ENCODE measurements at regions not wholly inside any gene's neighbourhood (a gene's known extent, or its start where the extent isn't known, plus 50 kb on each side); places are given as distances from the start of the nearest gene placed in this dataset.

DNA sequence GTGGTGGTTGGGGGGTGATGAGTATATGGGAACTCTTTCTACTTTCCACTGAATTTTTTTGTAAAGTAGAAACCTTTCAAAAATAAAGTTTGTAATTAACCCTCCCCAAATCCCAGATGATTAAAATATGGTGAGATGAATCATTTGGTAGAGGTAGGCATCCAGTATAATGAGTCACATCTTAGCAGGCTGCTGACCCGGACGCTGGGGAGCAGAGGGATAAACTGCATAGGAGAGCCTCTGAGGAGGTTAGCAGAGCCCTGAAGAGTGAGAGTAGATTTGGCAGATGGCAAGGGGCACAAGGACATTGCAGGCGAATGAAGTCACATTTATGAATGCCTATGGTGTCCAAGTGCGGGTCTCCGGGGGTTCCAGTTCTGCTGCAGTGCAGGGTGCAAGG lies 293.8 kb downstream of the FGF9 start:
- no peaks in the 10 kb centered on the region for H3K9me3 ChIP-seq
- H3F3A ChIP-seq (replicated peaks; ENCODE audit: insufficient read depth) = no peaks in the 10 kb centered on the region
- ChIA-PET CTCF (no interaction called here), POLR2A (no interaction called here)
- no peak overlapping the region for H3K27ac ChIP-seq (ENCODE audit: low read depth in 2 of 2, low read length in 1 of 2)
- H3K36me3 ChIP-seq (replicated peaks in 1 of 2; ENCODE audit: control insufficient read depth in 1 of 2, insufficient read depth in 2 of 2, low read length in 1 of 2) = no peaks in the 10 kb centered on the region
- H2AFZ ChIP-seq (ENCODE audit: low read depth) = no peak overlapping the region
- H3K4me1 ChIP-seq (ENCODE audit: control insufficient read depth in 1 of 2, insufficient read depth in 2 of 2, low read depth in 1 of 2, low read length in 1 of 2) = no peaks in the 10 kb centered on the region
- H3K4me3 ChIP-seq (ENCODE audit: low read depth in 2 of 2, low read length in 1 of 2) = no peak overlapping the region
- no peak overlapping the region for H3K4me2 ChIP-seq
- DNase-seq = no peak
- 4% methylated on average over 4 of the region's 5 CpGs for WGBS (ENCODE audit: low lambda C conversion rate)
- H3K9ac ChIP-seq = no peak overlapping the region
- H3K9me2 ChIP-seq = no peaks in the 10 kb centered on the region
- H3K79me2 ChIP-seq (ENCODE audit: insufficient read depth) = no peaks in the 10 kb centered on the region
- no peaks in the 10 kb centered on the region for H4K20me1 ChIP-seq (ENCODE audit: insufficient read depth)
- no peaks in the 10 kb centered on the region for H3K27me3 ChIP-seq (ENCODE audit: insufficient read depth)
- TF ChIP-seq ZBTB33 (IDR thresholded peaks at IDR 0.05; ENCODE audit: borderline replicate concordance, low read depth) (no peak), RCOR1 (IDR thresholded peaks at IDR 0.05; ENCODE audit: low read length) (no peak), REST (IDR thresholded peaks at IDR 0.05; ENCODE audit: low read depth, low read length) (no peak), GATA2 (CRISPR knock-in tag; IDR thresholded peaks at IDR 0.05) (no peak), CHD2 (IDR thresholded peaks at IDR 0.05; ENCODE audit: low read length, partially characterized antibody) (no peak)

DNA sequence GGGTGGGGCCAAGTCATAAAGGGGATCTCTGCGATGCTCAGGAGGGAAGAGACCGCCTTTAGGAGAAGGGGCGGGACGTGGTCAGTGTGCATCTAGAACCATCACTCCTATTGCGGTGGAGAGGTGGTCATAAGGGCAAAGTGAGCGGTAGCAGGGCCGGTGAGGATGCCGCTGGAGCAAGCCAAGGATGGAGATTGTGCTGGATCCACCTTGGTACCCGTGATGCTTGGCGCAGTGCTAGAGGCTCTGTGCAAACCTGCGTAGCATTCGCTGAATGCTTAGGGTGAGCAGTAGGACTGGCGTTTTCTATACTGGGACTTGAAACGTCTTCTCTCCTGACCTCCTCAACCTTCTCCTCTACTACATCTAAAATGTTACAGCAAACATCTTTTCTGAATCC lies 294.2 kb downstream of the FGF9 start:
- no peaks in the 10 kb centered on the region for H3F3A ChIP-seq (replicated peaks; ENCODE audit: insufficient read depth)
- no peaks in the 10 kb centered on the region for H4K20me1 ChIP-seq (ENCODE audit: insufficient read depth)
- H3K4me2 ChIP-seq = no peak overlapping the region
- no peaks in the 10 kb centered on the region for H3K79me2 ChIP-seq (ENCODE audit: insufficient read depth)
- H3K4me1 ChIP-seq (ENCODE audit: control insufficient read depth in 1 of 2, insufficient read depth in 2 of 2, low read depth in 1 of 2, low read length in 1 of 2) = no peaks in the 10 kb centered on the region
- no peak overlapping the region for H2AFZ ChIP-seq (ENCODE audit: low read depth)
- DNase-seq = no peak
- no peaks in the 10 kb centered on the region for H3K27me3 ChIP-seq (ENCODE audit: insufficient read depth)
- WGBS (ENCODE audit: low lambda C conversion rate) = 19% methylated on average over 11 of the region's 14 CpGs
- H3K9ac ChIP-seq = no peak overlapping the region
- no peak overlapping the region for H3K27ac ChIP-seq (ENCODE audit: low read depth in 2 of 2, low read length in 1 of 2)
- H3K9me3 ChIP-seq = no peaks in the 10 kb centered on the region
- H3K36me3 ChIP-seq (replicated peaks in 1 of 2; ENCODE audit: control insufficient read depth in 1 of 2, insufficient read depth in 2 of 2, low read length in 1 of 2) = no peaks in the 10 kb centered on the region
- H3K4me3 ChIP-seq (ENCODE audit: low read depth in 2 of 2, low read length in 1 of 2) = no peak overlapping the region
- ChIA-PET POLR2A (no interaction called here), CTCF (no interaction called here)
- no peaks in the 10 kb centered on the region for H3K9me2 ChIP-seq
- TF ChIP-seq FOXJ3 (CRISPR knock-in tag; IDR thresholded peaks at IDR 0.05) (no peak), IRF3 (IDR thresholded peaks at IDR 0.05; ENCODE audit: low read depth, low read length) (no peak), TCF12 (IDR thresholded peaks at IDR 0.05) (no peak), PBX3 (IDR thresholded peaks at IDR 0.05) (no peak), TEAD4 (IDR thresholded peaks at IDR 0.05; ENCODE audit: borderline replicate concordance, insufficient read depth) (no peak), FOSL2 (IDR thresholded peaks at IDR 0.05; ENCODE audit: borderline replicate concordance, low read depth) (no peak), MXI1 (IDR thresholded peaks at IDR 0.05; ENCODE audit: low read depth, low read length) (no peak), SMC3 (IDR thresholded peaks at IDR 0.05; ENCODE audit: low read depth, low read length) (no peak), REST (IDR thresholded peaks at IDR 0.05; ENCODE audit: low read depth, low read length) (no peak), ELF1 (IDR thresholded peaks at IDR 0.05) (no peak)
- TF ChIP-seq, protein P1, sequence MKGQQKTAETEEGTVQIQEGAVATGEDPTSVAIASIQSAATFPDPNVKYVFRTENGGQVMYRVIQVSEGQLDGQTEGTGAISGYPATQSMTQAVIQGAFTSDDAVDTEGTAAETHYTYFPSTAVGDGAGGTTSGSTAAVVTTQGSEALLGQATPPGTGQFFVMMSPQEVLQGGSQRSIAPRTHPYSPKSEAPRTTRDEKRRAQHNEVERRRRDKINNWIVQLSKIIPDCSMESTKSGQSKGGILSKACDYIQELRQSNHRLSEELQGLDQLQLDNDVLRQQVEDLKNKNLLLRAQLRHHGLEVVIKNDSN (IDR thresholded peaks at IDR 0.05; ENCODE audit: borderline replicate concordance, low read depth) = no peak

All from SK-N-SH (cell line).